HAP-1 (cell line): ENCODE measurements at regions not wholly inside any gene's neighbourhood (a gene's known extent, or its start where the extent isn't known, plus 50 kb on each side); places are given as distances from the start of the nearest gene placed in this dataset.

Source experiments
- DNase-seq, 2 experiments: peaks; one replicate each; pipeline ENCODE4 v3.0.0-alpha.2; 2016 to 2020; ENCODE audit warnings: low spot score in 2 of 2
- H3K27me3 ChIP-seq: fragments of 250-450 bp; sonication (Bioruptor Pico); 2 replicates; pipeline ENCODE4 v1.5.1; 2020; ENCODE audit warnings: low read depth, mild to moderate bottlenecking, moderate library complexity
- H3K36me3 ChIP-seq: fragments of 250-450 bp; sonication (Bioruptor Pico); replicated peaks from 2 replicates; pipeline ENCODE4 v1.5.1; 2020; ENCODE audit warnings: mild to moderate bottlenecking
- H3K4me1 ChIP-seq: fragments of 250-450 bp; sonication (Bioruptor Pico); 2 replicates; pipeline ENCODE4 v1.5.1; 2020; ENCODE audit warnings: mild to moderate bottlenecking
- H3K4me3 ChIP-seq: fragments of 250-450 bp; sonication (Bioruptor Pico); 2 replicates; pipeline ENCODE4 v1.5.1; 2020; ENCODE audit warnings: mild to moderate bottlenecking, moderate library complexity
- H3K9me3 ChIP-seq: fragments of 250-450 bp; sonication (Bioruptor Pico); 2 replicates; pipeline ENCODE4 v1.5.1; 2020; ENCODE audit warnings: mild to moderate bottlenecking, moderate library complexity
- in situ Hi-C: fragments of 300-500 bp; cut with MboI; formaldehyde crosslinking; loops from 3 replicates; pipeline ENCODE4 v1.14.3; 2020; ENCODE audit warnings: low sequenced_read_pairs, inconsistent platforms, mixed read lengths

GRCh38 chr3:59472541-59472940, 422.7 kb upstream of the CFAP20DC start:
- DNase-seq: no peak
- Histone ChIP-seq H3K9me3 (peaks cover 2% of the 10 kb centered on the region; the same call in 1 of the 2 replicates), H3K4me3 (no peak overlapping the region), H3K27me3 (0 out of 2 replicates have a peak, but pooled peaks cover 2% of the 10 kb centered on the region), H3K36me3 (no peaks in the 10 kb centered on the region), H3K4me1 (no peaks in the 10 kb centered on the region)
- in situ Hi-C loops: no loop called here

- no peak for DNase-seq
- no peaks in the 10 kb centered on the region for H3K36me3 ChIP-seq
- in situ Hi-C loops: no loop called here
- H3K4me3 ChIP-seq: no peak overlapping the region
- H3K27me3 ChIP-seq: 0 out of 2 replicates have a peak, but pooled peaks cover 2% of the 10 kb centered on the region
- H3K9me3 ChIP-seq: peaks cover 2% of the 10 kb centered on the region; the same call in 1 of the 2 replicates
- no peaks in the 10 kb centered on the region for H3K4me1 ChIP-seq
Observed at GRCh38 chr3:59469948-59470723, 420.3 kb upstream of the CFAP20DC start.

DNA sequence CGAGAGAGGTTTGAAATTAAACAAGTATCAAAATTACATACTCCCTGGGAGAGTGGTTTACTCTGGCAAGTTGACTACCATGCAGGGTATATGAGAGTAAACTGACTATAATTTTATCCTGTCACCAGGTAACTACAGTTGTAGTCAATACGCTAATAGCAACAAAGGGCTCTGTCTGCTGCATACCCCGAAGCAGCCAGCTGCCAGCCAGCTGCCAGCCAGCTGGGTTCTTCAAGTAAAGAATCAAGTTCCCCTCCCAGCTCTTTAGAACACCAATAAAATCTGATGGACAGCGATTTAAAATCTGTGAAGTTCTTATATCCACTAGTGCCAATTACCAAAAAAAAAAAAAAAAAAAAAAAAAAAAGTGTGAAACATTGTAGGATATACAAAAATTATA, 417.7 kb upstream of the CFAP20DC start:
- no peak for DNase-seq
- Histone ChIP-seq H3K4me3 (no peak overlapping the region), H3K4me1 (no peaks in the 10 kb centered on the region), H3K36me3 (no peaks in the 10 kb centered on the region), H3K9me3 (peaks cover 2% of the 10 kb centered on the region; the same call in 1 of the 2 replicates), H3K27me3 (no peaks in the 10 kb centered on the region)
- in situ Hi-C loops: no loop called here

DNA sequence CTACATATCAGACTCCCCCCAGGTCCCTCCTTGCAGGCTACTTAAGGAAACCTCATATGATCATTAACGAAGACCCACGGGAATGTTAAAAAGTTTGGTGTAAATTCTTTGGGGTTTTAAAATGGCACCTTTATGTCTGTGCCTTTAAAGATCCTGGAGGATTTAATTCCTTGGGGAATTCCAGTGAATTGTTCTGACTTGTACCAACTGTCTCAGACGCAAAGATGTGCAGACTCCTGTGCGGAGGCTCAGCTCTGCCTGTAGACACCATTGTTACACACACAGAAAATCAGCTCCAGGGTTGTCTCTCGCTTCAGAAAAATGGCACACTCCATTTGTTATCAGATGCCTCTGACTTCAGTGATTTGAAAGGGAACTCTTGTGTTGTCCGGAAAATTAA, 414.4 kb upstream of the CFAP20DC start:
- no peaks in the 10 kb centered on the region for H3K4me1 ChIP-seq
- DNase-seq: peak in 1 of 2 experiments; percentile 14
- no peaks in the 10 kb centered on the region for H3K27me3 ChIP-seq
- in situ Hi-C loops: no loop called here
- no peaks in the 10 kb centered on the region for H3K36me3 ChIP-seq
- no peak overlapping the region for H3K4me3 ChIP-seq
- H3K9me3 ChIP-seq: no peaks in the 10 kb centered on the region

DNA sequence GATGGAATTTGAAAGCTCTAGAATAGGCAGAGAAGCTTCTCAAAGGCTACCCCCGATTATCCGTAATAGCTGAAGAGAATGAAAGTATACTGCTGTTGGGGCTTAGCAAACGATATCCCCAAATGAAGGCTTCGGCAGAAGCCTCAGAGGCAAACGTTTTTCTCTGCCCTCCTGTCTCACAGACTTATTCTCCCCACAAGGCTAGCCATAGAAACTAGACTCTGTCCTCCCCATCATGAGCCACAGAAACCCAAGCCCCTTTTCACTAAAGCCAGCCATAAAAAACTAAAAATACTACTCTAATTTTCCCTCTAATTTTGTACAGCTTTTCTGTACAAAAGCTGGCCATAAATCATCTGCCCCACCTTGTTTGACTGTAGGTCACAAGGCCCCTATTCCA, 413.4 kb upstream of the CFAP20DC start:
- no peak for DNase-seq
- no peak overlapping the region for H3K4me3 ChIP-seq
- H3K36me3 ChIP-seq: no peaks in the 10 kb centered on the region
- no peaks in the 10 kb centered on the region for H3K27me3 ChIP-seq
- no peaks in the 10 kb centered on the region for H3K9me3 ChIP-seq
- in situ Hi-C loops: no loop called here
- H3K4me1 ChIP-seq: no peaks in the 10 kb centered on the region

GRCh38 chr3:59460068-59460467, 410.2 kb upstream of the CFAP20DC start:
- H3K4me1 ChIP-seq: no peaks in the 10 kb centered on the region
- no peaks in the 10 kb centered on the region for H3K36me3 ChIP-seq
- no peaks in the 10 kb centered on the region for H3K27me3 ChIP-seq
- in situ Hi-C loops: no loop called here
- no peak for DNase-seq
- H3K4me3 ChIP-seq: no peak overlapping the region
- H3K9me3 ChIP-seq: no peaks in the 10 kb centered on the region

GRCh38 chr3:59456852-59457485, 407.1 kb upstream of the CFAP20DC start:
- H3K36me3 ChIP-seq: no peaks in the 10 kb centered on the region; the same call in 1 of the 2 replicates
- no peaks in the 10 kb centered on the region for H3K27me3 ChIP-seq

GRCh38 chr3:59451800-59452746, 402.2 kb upstream of the CFAP20DC start:
- Histone ChIP-seq H3K27me3 (no peaks in the 10 kb centered on the region), H3K4me3 (no peak overlapping the region), H3K4me1 (no peaks in the 10 kb centered on the region), H3K9me3 (no peaks in the 10 kb centered on the region; the same call in 1 of the 2 replicates), H3K36me3 (no peaks in the 10 kb centered on the region; the same call in 1 of the 2 replicates)
- in situ Hi-C loops: no loop called here
- no peak for DNase-seq

More at GRCh38 chr3:59456852-59457485, 407.1 kb upstream of the CFAP20DC start:
- H3K4me1 ChIP-seq: no peaks in the 10 kb centered on the region
- in situ Hi-C loops: no loop called here
- H3K4me3 ChIP-seq: no peak overlapping the region
- H3K9me3 ChIP-seq: no peaks in the 10 kb centered on the region; the same call in 1 of the 2 replicates
- no peak for DNase-seq

DNA sequence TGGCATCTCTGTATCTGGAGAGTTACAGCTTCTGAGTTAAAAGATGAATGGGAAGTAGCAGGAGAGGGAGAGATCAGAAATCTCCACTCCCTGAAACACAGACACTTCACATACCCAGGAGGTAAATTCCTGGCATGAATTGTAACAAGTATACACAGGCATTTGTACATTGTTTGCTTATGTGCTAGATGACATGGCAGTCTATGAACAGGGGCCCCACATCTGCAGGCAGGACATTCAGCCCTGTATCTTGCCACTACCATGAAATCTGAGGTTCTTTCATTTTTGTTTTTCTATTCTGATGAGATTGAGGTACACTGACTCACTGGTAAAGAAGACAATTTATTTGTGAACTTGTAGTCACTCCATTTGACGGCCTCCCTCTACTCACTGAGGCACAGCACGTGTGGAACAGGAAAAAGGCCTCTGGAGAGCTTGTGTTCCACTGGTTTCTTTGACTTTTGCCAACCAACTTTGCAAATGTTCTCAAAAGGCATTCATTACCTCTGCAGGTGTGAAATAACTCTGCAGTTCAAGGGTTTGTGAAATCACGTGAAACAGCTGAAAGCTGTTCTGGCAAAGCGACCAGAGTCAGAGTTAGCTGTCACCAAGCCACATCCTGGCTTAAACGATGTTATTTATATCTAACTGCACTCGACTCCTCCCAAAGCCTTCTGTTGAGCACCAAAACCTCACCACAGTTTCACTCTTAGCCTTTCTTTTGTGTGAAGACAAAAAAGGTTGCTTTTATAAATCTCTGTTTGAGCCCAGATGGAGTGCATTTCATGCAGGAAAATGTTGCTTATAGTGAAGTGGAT, 401.3 kb upstream of the CFAP20DC start:
- Histone ChIP-seq H3K27me3 (no peaks in the 10 kb centered on the region), H3K4me3 (no peak overlapping the region), H3K4me1 (no peaks in the 10 kb centered on the region), H3K36me3 (no peaks in the 10 kb centered on the region; the same call in 1 of the 2 replicates), H3K9me3 (no peaks in the 10 kb centered on the region; the same call in 1 of the 2 replicates)
- DNase-seq: no peak
- in situ Hi-C loops: no loop called here

- Histone ChIP-seq H3K9me3 (no peaks in the 10 kb centered on the region; the same call in 1 of the 2 replicates), H3K4me1 (no peaks in the 10 kb centered on the region), H3K36me3 (no peaks in the 10 kb centered on the region; the same call in 1 of the 2 replicates), H3K4me3 (no peak overlapping the region), H3K27me3 (no peaks in the 10 kb centered on the region)
- in situ Hi-C loops: no loop called here
- no peak for DNase-seq
Observed at GRCh38 chr3:59450437-59450836, 400.6 kb upstream of the CFAP20DC start.

GRCh38 chr3:59446775-59447465, 397.1 kb upstream of the CFAP20DC start:
- DNase-seq: no peak
- in situ Hi-C loops: no loop called here
- no peaks in the 10 kb centered on the region for H3K4me1 ChIP-seq
- no peaks in the 10 kb centered on the region for H3K9me3 ChIP-seq
- H3K27me3 ChIP-seq: no peaks in the 10 kb centered on the region
- no peaks in the 10 kb centered on the region for H3K36me3 ChIP-seq
- H3K4me3 ChIP-seq: no peak overlapping the region

DNA sequence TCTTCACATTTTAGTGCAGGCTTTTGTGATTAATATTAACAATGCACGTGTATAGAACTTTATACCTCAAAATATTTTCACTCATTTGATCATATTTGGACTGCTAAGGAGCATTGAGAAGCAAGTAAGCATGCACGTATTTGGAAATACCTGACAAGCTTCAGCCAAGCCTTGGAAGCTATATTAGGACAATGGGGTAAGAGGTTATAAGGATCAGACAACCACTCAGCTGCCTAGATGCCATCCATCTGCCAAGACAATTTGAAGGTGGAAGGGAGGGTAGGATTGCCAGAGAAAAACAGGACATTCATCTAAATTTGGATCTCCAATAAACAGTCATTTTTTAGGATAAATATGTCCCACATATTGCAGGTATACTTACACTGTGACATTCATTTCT, 394.9 kb upstream of the CFAP20DC start:
- DNase-seq: no peak
- H3K36me3 ChIP-seq: no peaks in the 10 kb centered on the region
- H3K27me3 ChIP-seq: no peaks in the 10 kb centered on the region
- no peaks in the 10 kb centered on the region for H3K9me3 ChIP-seq
- H3K4me3 ChIP-seq: no peak overlapping the region
- no peaks in the 10 kb centered on the region for H3K4me1 ChIP-seq
- in situ Hi-C loops: no loop called here
